GM12872 (cell line): ENCODE measurements at regions not wholly inside any gene's neighbourhood (a gene's known extent, or its start where the extent isn't known, plus 50 kb on each side); places are given as distances from the start of the nearest gene placed in this dataset.

Source experiments
- CTCF ChIP-seq: IDR thresholded peaks from 3 replicates; pipeline ENCODE4 v1.5.1; 2011; ENCODE audit warnings: low read depth, mild to moderate bottlenecking, low read length, moderate library complexity; ENCODE audit not compliant: insufficient read depth

GRCh38 chr15:97177151-97177577 is 783.3 kb upstream of the ARRDC4 start:
- no peak for TF ChIP-seq CTCF

- no peak for TF ChIP-seq CTCF
Observed at GRCh38 chr15:97182581-97182980, 777.9 kb upstream of the ARRDC4 start.

- TF ChIP-seq CTCF = no peak
Observed at GRCh38 chr15:97189162-97189780, 771.2 kb upstream of the ARRDC4 start.

- no peak for TF ChIP-seq CTCF
Observed at GRCh38 chr15:97194750-97195149, 765.8 kb upstream of the ARRDC4 start.

- TF ChIP-seq CTCF = no peak
Observed at GRCh38 chr15:97196048-97197014, 764.2 kb upstream of the ARRDC4 start.

- TF ChIP-seq CTCF = no peak
Observed at GRCh38 chr15:97199393-97200051, 761.0 kb upstream of the ARRDC4 start.

- TF ChIP-seq CTCF = no peak
Observed at GRCh38 chr15:97200161-97200560, 760.3 kb upstream of the ARRDC4 start.
